ENCODE measurements at regions not wholly inside any gene's neighbourhood (a gene's known extent, or its start where the extent isn't known, plus 50 kb on each side); places are given as distances from the start of the nearest gene placed in this dataset.

GRCh38 chr20:24789877-24790276 is 159.2 kb upstream of the CST7 start:
- Mint-ChIP-seq H3K4me3 (no peak overlapping the region), H3K4me1 (peaks cover 5% of the 10 kb centered on the region), H3K27me3 (peaks cover 39% of the 10 kb centered on the region), H3K36me3 (ENCODE audit: low read depth) (no peaks in the 10 kb centered on the region), H3K27ac (no peak overlapping the region)
- DNase-seq (no peak), ATAC-seq (no peak)
- H3K9me3 ChIP-seq (ENCODE audit: control insufficient read depth, low read length, poor library complexity, severe bottlenecking), result no peaks in the 10 kb centered on the region

GRCh38 chr20:24790746-24791283 is 158.3 kb upstream of the CST7 start:
- Mint-ChIP-seq H3K4me3 (no peak overlapping the region), H3K27ac (no peak overlapping the region), H3K27me3 (peaks cover 42% of the 10 kb centered on the region), H3K4me1 (peaks cover 2% of the 10 kb centered on the region), H3K36me3 (ENCODE audit: low read depth) (no peaks in the 10 kb centered on the region)
- ATAC-seq (no peak), DNase-seq (no peak)
- H3K9me3 ChIP-seq (ENCODE audit: control insufficient read depth, low read length, poor library complexity, severe bottlenecking), result no peaks in the 10 kb centered on the region

- no peak for ATAC-seq
- peaks cover 44% of the 10 kb centered on the region for H3K27me3 Mint-ChIP-seq
- H3K36me3 Mint-ChIP-seq (ENCODE audit: low read depth), result no peaks in the 10 kb centered on the region
- H3K9me3 ChIP-seq (ENCODE audit: control insufficient read depth, low read length, poor library complexity, severe bottlenecking), result no peaks in the 10 kb centered on the region
- peaks cover 2% of the 10 kb centered on the region for H3K4me1 Mint-ChIP-seq
- DNase-seq, result no peak
- H3K4me3 Mint-ChIP-seq, result no peak overlapping the region
- no peak overlapping the region for H3K27ac Mint-ChIP-seq
Observed at GRCh38 chr20:24791953-24792352, 157.1 kb upstream of the CST7 start.

- ATAC-seq (no peak), DNase-seq (no peak)
- H3K9me3 ChIP-seq (ENCODE audit: control insufficient read depth, low read length, poor library complexity, severe bottlenecking), result no peaks in the 10 kb centered on the region
- Mint-ChIP-seq H3K4me1 (peaks cover 2% of the 10 kb centered on the region), H3K27me3 (peaks cover 45% of the 10 kb centered on the region), H3K36me3 (ENCODE audit: low read depth) (no peaks in the 10 kb centered on the region), H3K27ac (no peak overlapping the region), H3K4me3 (no peak overlapping the region)
Observed at GRCh38 chr20:24792641-24793495, 156.2 kb upstream of the CST7 start.

GRCh38 chr20:24795436-24795835 is 153.6 kb upstream of the CST7 start:
- Mint-ChIP-seq H3K27ac (no peak overlapping the region), H3K36me3 (ENCODE audit: low read depth) (no peaks in the 10 kb centered on the region), H3K4me3 (no peak overlapping the region), H3K27me3 (peaks cover 41% of the 10 kb centered on the region), H3K4me1 (peaks cover 2% of the 10 kb centered on the region)
- H3K9me3 ChIP-seq (ENCODE audit: control insufficient read depth, low read length, poor library complexity, severe bottlenecking), result no peaks in the 10 kb centered on the region
- ATAC-seq (no peak), DNase-seq (no peak)

GRCh38 chr20:24796236-24796635 is 152.8 kb upstream of the CST7 start:
- Mint-ChIP-seq H3K27ac (no peak overlapping the region), H3K4me3 (no peak overlapping the region), H3K36me3 (ENCODE audit: low read depth) (no peaks in the 10 kb centered on the region), H3K4me1 (peaks cover 2% of the 10 kb centered on the region), H3K27me3 (peaks cover 47% of the 10 kb centered on the region)
- no peaks in the 10 kb centered on the region for H3K9me3 ChIP-seq (ENCODE audit: control insufficient read depth, low read length, poor library complexity, severe bottlenecking)
- no peak for ATAC-seq
- DNase-seq, result no peak

GRCh38 chr20:24797113-24797512 is 152.0 kb upstream of the CST7 start:
- Mint-ChIP-seq H3K27ac (no peak overlapping the region), H3K27me3 (peaks cover 40% of the 10 kb centered on the region), H3K36me3 (ENCODE audit: low read depth) (no peaks in the 10 kb centered on the region), H3K4me3 (no peak overlapping the region), H3K4me1 (no peaks in the 10 kb centered on the region)
- no peak for DNase-seq
- ATAC-seq, result no peak
- no peaks in the 10 kb centered on the region for H3K9me3 ChIP-seq (ENCODE audit: control insufficient read depth, low read length, poor library complexity, severe bottlenecking)

GRCh38 chr20:24797745-24798655 is 151.1 kb upstream of the CST7 start:
- H3K4me3 Mint-ChIP-seq, result no peak overlapping the region
- H3K9me3 ChIP-seq (ENCODE audit: control insufficient read depth, low read length, poor library complexity, severe bottlenecking), result no peaks in the 10 kb centered on the region
- no peaks in the 10 kb centered on the region for H3K36me3 Mint-ChIP-seq (ENCODE audit: low read depth)
- peaks cover 34% of the 10 kb centered on the region for H3K27me3 Mint-ChIP-seq
- ATAC-seq, result no peak
- H3K27ac Mint-ChIP-seq, result no peak overlapping the region
- no peaks in the 10 kb centered on the region for H3K4me1 Mint-ChIP-seq
- DNase-seq, result no peak

GRCh38 chr20:24798930-24799705 is 150.0 kb upstream of the CST7 start:
- no peaks in the 10 kb centered on the region for H3K9me3 ChIP-seq (ENCODE audit: control insufficient read depth, low read length, poor library complexity, severe bottlenecking)
- DNase-seq (no peak), ATAC-seq (no peak)
- Mint-ChIP-seq H3K36me3 (ENCODE audit: low read depth) (no peaks in the 10 kb centered on the region), H3K27me3 (peaks cover 34% of the 10 kb centered on the region), H3K27ac (no peak overlapping the region), H3K4me3 (no peak overlapping the region), H3K4me1 (no peaks in the 10 kb centered on the region)

- peaks cover 25% of the 10 kb centered on the region for H3K27me3 Mint-ChIP-seq
- no peak overlapping the region for H3K27ac Mint-ChIP-seq
- H3K9me3 ChIP-seq (ENCODE audit: control insufficient read depth, low read length, poor library complexity, severe bottlenecking), result no peaks in the 10 kb centered on the region
- DNase-seq (no peak), ATAC-seq (no peak)
- H3K4me3 Mint-ChIP-seq, result no peak overlapping the region
- no peaks in the 10 kb centered on the region for H3K4me1 Mint-ChIP-seq
- H3K36me3 Mint-ChIP-seq (ENCODE audit: low read depth), result no peaks in the 10 kb centered on the region
Observed at GRCh38 chr20:24799971-24800580, 149.0 kb upstream of the CST7 start.

- no peaks in the 10 kb centered on the region for H3K4me1 Mint-ChIP-seq
- no peak overlapping the region for H3K4me3 Mint-ChIP-seq
- H3K27me3 Mint-ChIP-seq, result peaks cover 12% of the 10 kb centered on the region
- no peaks in the 10 kb centered on the region for H3K9me3 ChIP-seq (ENCODE audit: control insufficient read depth, low read length, poor library complexity, severe bottlenecking)
- ATAC-seq, result no peak
- no peaks in the 10 kb centered on the region for H3K36me3 Mint-ChIP-seq (ENCODE audit: low read depth)
- no peak overlapping the region for H3K27ac Mint-ChIP-seq
- no peak for DNase-seq
Observed at GRCh38 chr20:24802286-24802820, 146.7 kb upstream of the CST7 start.

GRCh38 chr20:24804481-24805206 is 144.4 kb upstream of the CST7 start:
- no peak for DNase-seq
- H3K27me3 Mint-ChIP-seq, result peaks cover 25% of the 10 kb centered on the region
- H3K9me3 ChIP-seq (ENCODE audit: control insufficient read depth, low read length, poor library complexity, severe bottlenecking), result no peaks in the 10 kb centered on the region
- H3K4me1 Mint-ChIP-seq, result no peaks in the 10 kb centered on the region
- no peak for ATAC-seq
- peaks cover 2% of the 10 kb centered on the region for H3K36me3 Mint-ChIP-seq (ENCODE audit: low read depth)
- H3K27ac Mint-ChIP-seq, result no peak overlapping the region
- H3K4me3 Mint-ChIP-seq, result no peak overlapping the region
